Keratinocyte (primary cell): ENCODE measurements at regions not wholly inside any gene's neighbourhood (a gene's known extent, or its start where the extent isn't known, plus 50 kb on each side); places are given as distances from the start of the nearest gene placed in this dataset.

ENCODE experiments used
- DNase-seq: peaks from one replicate; pipeline ENCODE4 v3.0.0-alpha.2; 2011; ENCODE audit warnings: low read depth, missing footprints, low spot score
- FAIRE-seq: peaks from 2 replicates; lab custom pipeline; 2011; peaks lifted over from hg19 to GRCh38; lab: Jason Lieb, UNC
- H2AFZ ChIP-seq: 2 replicates; pipeline ENCODE4 v1.6.0; 2012; ENCODE audit warnings: low read length, control low read depth, inconsistent platforms; ENCODE audit not compliant: control insufficient read depth
- H3K27ac ChIP-seq: 2 replicates; pipeline ENCODE4 v1.5.1; 2011; ENCODE audit warnings: low read length; ENCODE audit not compliant: control insufficient read depth, insufficient read depth
- H3K27me3 ChIP-seq: 3 replicates; pipeline ENCODE4 v1.6.0; 2011; ENCODE audit warnings: low read length; ENCODE audit not compliant: control insufficient read depth, insufficient read depth; ENCODE audit errors: extremely low read depth
- H3K36me3 ChIP-seq, 2 experiments: 2 replicates in 1 of 2; 3 replicates in 1 of 2; pipeline ENCODE4 v1.5.1; 2011; ENCODE audit warnings: low read length in 2 of 2, mild to moderate bottlenecking in 1 of 2; ENCODE audit not compliant: control insufficient read depth in 2 of 2, insufficient read depth in 2 of 2; ENCODE audit errors: extremely low read depth in 1 of 2
- H3K4me1 ChIP-seq: 3 replicates; pipeline ENCODE4 v1.5.1; 2011; ENCODE audit warnings: low read length; ENCODE audit not compliant: control insufficient read depth, insufficient read depth; ENCODE audit errors: extremely low read depth
- H3K4me2 ChIP-seq: 3 replicates; pipeline ENCODE4 v1.6.0; 2011; ENCODE audit warnings: low read depth, low read length; ENCODE audit not compliant: control insufficient read depth, insufficient read depth; ENCODE audit errors: extremely low read depth
- H3K4me3 ChIP-seq, 3 experiments: fragments of 200-600 bp in 1 of 3; sonication (generic) in 1 of 3; 2 replicates in 2 of 3; 3 replicates in 1 of 3; pipeline ENCODE4 v1.5.1; 2011 to 2016; ENCODE audit warnings: low read length in 3 of 3, mild to moderate bottlenecking in 3 of 3, control low read depth in 2 of 3, inconsistent platforms in 1 of 3, low read depth in 1 of 3, mixed read lengths in 1 of 3, mixed run types in 1 of 3, moderate library complexity in 1 of 3; ENCODE audit not compliant: control insufficient read depth in 2 of 3, insufficient read depth in 2 of 3; ENCODE audit errors: extremely low read depth in 1 of 3
- H3K79me2 ChIP-seq: 2 replicates; pipeline ENCODE4 v1.6.0; 2012; ENCODE audit warnings: low read length; ENCODE audit not compliant: control insufficient read depth, insufficient read depth
- H3K9ac ChIP-seq: 3 replicates; pipeline ENCODE4 v1.6.0; 2011; ENCODE audit warnings: low read length; ENCODE audit not compliant: control insufficient read depth, insufficient read depth; ENCODE audit errors: extremely low read depth
- H3K9me1 ChIP-seq: 3 replicates; pipeline ENCODE4 v1.6.0; 2011; ENCODE audit warnings: low read length; ENCODE audit not compliant: control insufficient read depth, insufficient read depth; ENCODE audit errors: extremely low read depth
- H3K9me3 ChIP-seq: 2 replicates; pipeline ENCODE4 v1.5.1; 2012; ENCODE audit warnings: low read depth, low read length; ENCODE audit not compliant: control insufficient read depth
- H4K20me1 ChIP-seq: 3 replicates; pipeline ENCODE4 v1.6.0; 2011; ENCODE audit warnings: low read length; ENCODE audit not compliant: control insufficient read depth, insufficient read depth; ENCODE audit errors: extremely low read depth
- CTCF ChIP-seq, 3 experiments: IDR thresholded peaks in 1 of 3; conservative IDR thresholded peaks in 1 of 3; optimal IDR thresholded peaks in 1 of 3; 2 replicates in 2 of 3; 3 replicates in 1 of 3; pipeline versions ENCODE3 to v1.5.1; 2011; ENCODE audit warnings: low read length in 3 of 3, mild to moderate bottlenecking in 3 of 3, moderate library complexity in 2 of 3, control low read depth in 1 of 3, inconsistent platforms in 1 of 3; ENCODE audit not compliant: insufficient read depth in 2 of 3; ENCODE audit errors: extremely low read depth in 1 of 3
- EZH2 ChIP-seq: IDR thresholded peaks from one replicate; pipeline ENCODE4 v1.6.1; 2012; ENCODE audit warnings: inconsistent platforms, mild to moderate bottlenecking, low read length, moderate library complexity
- dilution Hi-C: fragments of 300-500 bp; cut with MboI; formaldehyde crosslinking; loops from one replicate; pipeline ENCODE4 v1.7.0; 2020; ENCODE audit warnings: low sequenced_read_pairs; ENCODE audit not compliant: extremely low pct_ligation_motif_present

- no peak overlapping the region for H3K4me3 ChIP-seq
- no peak for FAIRE-seq
- no peaks in the 10 kb centered on the region for H3K27me3 ChIP-seq
- H3K36me3 ChIP-seq: no peaks in the 10 kb centered on the region
- no peak overlapping the region for H3K27ac ChIP-seq
- H3K79me2 ChIP-seq: no peaks in the 10 kb centered on the region
- H2AFZ ChIP-seq: no peak overlapping the region
- no peak overlapping the region for H3K4me2 ChIP-seq
- H3K9me3 ChIP-seq: no peaks in the 10 kb centered on the region
- DNase-seq: no peak
- H3K9me1 ChIP-seq: no peaks in the 10 kb centered on the region
- TF ChIP-seq EZH2: no peak
- TF ChIP-seq CTCF (optimal IDR thresholded peaks at IDR 0.05 in 1 of 3, IDR thresholded peaks at IDR 0.05 in 1 of 3, conservative IDR thresholded peaks at IDR 0.05 in 1 of 3; ENCODE audit: extremely low read depth in 1 of 3, insufficient read depth in 2 of 3, low read length in 3 of 3): no peak
- H4K20me1 ChIP-seq: no peaks in the 10 kb centered on the region
- peaks cover 2% of the 10 kb centered on the region for H3K4me1 ChIP-seq
- no peak overlapping the region for H3K9ac ChIP-seq
- dilution Hi-C loops: no loop called here
Observed at GRCh38 chr5:125202871-125203438, 456.5 kb upstream of the ZNF608 start.

- H2AFZ ChIP-seq: peak overlapping the region; percentile 0
- dilution Hi-C loops: no loop called here
Observed at GRCh38 chr5:125203912-125204311, 457.5 kb upstream of the ZNF608 start.

More at GRCh38 chr5:125203912-125204311, 457.5 kb upstream of the ZNF608 start:
- H3K27ac ChIP-seq: no peak overlapping the region
- DNase-seq: no peak
- no peaks in the 10 kb centered on the region for H3K79me2 ChIP-seq
- no peak overlapping the region for H3K4me3 ChIP-seq
- no peaks in the 10 kb centered on the region for H4K20me1 ChIP-seq
- no peaks in the 10 kb centered on the region for H3K4me1 ChIP-seq
- H3K36me3 ChIP-seq: no peaks in the 10 kb centered on the region
- H3K4me2 ChIP-seq: no peak overlapping the region
- H3K9me1 ChIP-seq: no peaks in the 10 kb centered on the region
- TF ChIP-seq CTCF (optimal IDR thresholded peaks at IDR 0.05 in 1 of 3, IDR thresholded peaks at IDR 0.05 in 1 of 3, conservative IDR thresholded peaks at IDR 0.05 in 1 of 3; ENCODE audit: extremely low read depth in 1 of 3, insufficient read depth in 2 of 3, low read length in 3 of 3) (no peak), EZH2 (no peak)
- no peak for FAIRE-seq
- no peak overlapping the region for H3K9ac ChIP-seq
- H3K9me3 ChIP-seq: no peaks in the 10 kb centered on the region
- H3K27me3 ChIP-seq: no peaks in the 10 kb centered on the region
